ENCODE measurements at regions not wholly inside any gene's neighbourhood (a gene's known extent, or its start where the extent isn't known, plus 50 kb on each side); places are given as distances from the start of the nearest gene placed in this dataset.
"Not testable (repeated sequence)": the region's sequence is repeated elsewhere in the genome, so short reads cannot be mapped to it uniquely, and the experiment has no call there.

DNA sequence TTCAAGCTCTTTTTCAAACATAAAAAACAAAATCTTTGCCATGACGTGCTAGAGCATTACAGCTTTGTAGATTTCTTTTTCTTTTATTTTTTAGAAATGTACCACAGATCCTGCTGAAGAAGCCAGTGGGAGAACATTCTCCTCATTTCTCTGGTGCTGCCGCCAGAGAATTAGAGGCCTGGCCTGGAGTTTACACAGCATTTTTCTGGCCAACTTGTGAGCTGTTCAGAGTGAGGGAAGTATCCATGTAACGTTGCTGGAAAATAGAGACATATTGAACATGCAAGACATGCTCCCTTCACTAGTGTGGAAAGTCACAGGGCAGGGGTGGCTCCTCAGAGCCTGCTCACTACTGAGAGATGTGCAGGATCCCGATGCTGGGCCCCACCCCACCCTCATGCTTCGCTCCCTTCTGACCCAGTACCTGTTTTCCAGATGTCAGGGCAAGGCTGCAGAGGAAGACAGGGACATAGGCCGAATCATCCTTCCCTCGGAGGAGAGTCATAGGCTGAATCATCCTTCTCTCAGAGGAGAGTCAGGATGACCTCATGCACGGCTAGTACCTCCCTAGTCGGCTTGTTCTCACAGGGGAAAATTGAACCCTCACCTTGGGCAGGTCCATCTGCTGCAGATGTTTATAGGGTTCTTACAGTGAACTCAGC, 298.5 kb downstream of the INSIG2 start:
- DNase-seq (ENCODE audit: low read depth): peak; percentile 70
- H3K4me3 ChIP-seq (ENCODE audit: low read length): no peak overlapping the region
- TF ChIP-seq, protein P1, sequence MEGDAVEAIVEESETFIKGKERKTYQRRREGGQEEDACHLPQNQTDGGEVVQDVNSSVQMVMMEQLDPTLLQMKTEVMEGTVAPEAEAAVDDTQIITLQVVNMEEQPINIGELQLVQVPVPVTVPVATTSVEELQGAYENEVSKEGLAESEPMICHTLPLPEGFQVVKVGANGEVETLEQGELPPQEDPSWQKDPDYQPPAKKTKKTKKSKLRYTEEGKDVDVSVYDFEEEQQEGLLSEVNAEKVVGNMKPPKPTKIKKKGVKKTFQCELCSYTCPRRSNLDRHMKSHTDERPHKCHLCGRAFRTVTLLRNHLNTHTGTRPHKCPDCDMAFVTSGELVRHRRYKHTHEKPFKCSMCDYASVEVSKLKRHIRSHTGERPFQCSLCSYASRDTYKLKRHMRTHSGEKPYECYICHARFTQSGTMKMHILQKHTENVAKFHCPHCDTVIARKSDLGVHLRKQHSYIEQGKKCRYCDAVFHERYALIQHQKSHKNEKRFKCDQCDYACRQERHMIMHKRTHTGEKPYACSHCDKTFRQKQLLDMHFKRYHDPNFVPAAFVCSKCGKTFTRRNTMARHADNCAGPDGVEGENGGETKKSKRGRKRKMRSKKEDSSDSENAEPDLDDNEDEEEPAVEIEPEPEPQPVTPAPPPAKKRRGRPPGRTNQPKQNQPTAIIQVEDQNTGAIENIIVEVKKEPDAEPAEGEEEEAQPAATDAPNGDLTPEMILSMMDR (conservative IDR thresholded peaks at IDR 0.05; ENCODE audit: low read length): no peak

GRCh38 chr2:118380915-118381653, 292.8 kb downstream of the INSIG2 start:
- H3K4me3 ChIP-seq (ENCODE audit: low read length): no peak overlapping the region
- DNase-seq (ENCODE audit: low read depth): peak; percentile 24
- TF ChIP-seq, protein P1 (conservative IDR thresholded peaks at IDR 0.05; ENCODE audit: low read length): no peak

DNA sequence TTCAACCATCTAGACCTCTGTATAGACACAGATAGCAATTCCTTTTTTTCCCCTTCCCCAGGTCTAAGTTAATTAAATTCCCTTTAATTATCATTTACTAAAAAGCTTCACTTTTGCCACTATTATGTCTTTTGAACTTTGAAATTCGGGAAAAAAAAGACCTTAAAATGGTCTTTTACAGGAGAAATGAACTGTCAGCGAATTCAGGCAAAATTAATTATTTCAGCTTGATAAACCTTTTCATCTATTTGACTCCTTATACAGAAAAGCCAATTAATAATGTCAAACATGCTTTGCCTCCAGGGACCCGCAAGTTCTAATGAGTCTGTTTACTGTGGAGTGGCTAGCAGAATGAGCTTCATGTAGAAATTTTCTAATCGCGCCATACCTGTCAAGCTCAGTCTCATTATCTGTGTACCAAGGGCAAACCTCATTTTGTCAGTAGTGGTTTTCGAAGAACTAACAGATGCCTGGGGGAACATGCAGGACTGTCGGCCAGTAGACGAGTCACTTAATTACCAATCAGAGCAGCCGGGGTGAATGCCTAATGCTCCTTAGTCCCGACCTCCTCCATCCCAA, 287.7 kb downstream of the INSIG2 start:
- no peak for DNase-seq (ENCODE audit: low read depth)
- TF ChIP-seq, protein P1 (conservative IDR thresholded peaks at IDR 0.05; ENCODE audit: low read length): no peak
- no peak overlapping the region for H3K4me3 ChIP-seq (ENCODE audit: low read length)

- TF ChIP-seq, protein P1 (conservative IDR thresholded peaks at IDR 0.05; ENCODE audit: low read length): no peak
- DNase-seq (ENCODE audit: low read depth): peak; percentile 48
- H3K4me3 ChIP-seq (ENCODE audit: low read length): no peak overlapping the region
These were observed 286.9 kb downstream of the INSIG2 start for GRCh38 chr2:118374974-118375755.

DNA sequence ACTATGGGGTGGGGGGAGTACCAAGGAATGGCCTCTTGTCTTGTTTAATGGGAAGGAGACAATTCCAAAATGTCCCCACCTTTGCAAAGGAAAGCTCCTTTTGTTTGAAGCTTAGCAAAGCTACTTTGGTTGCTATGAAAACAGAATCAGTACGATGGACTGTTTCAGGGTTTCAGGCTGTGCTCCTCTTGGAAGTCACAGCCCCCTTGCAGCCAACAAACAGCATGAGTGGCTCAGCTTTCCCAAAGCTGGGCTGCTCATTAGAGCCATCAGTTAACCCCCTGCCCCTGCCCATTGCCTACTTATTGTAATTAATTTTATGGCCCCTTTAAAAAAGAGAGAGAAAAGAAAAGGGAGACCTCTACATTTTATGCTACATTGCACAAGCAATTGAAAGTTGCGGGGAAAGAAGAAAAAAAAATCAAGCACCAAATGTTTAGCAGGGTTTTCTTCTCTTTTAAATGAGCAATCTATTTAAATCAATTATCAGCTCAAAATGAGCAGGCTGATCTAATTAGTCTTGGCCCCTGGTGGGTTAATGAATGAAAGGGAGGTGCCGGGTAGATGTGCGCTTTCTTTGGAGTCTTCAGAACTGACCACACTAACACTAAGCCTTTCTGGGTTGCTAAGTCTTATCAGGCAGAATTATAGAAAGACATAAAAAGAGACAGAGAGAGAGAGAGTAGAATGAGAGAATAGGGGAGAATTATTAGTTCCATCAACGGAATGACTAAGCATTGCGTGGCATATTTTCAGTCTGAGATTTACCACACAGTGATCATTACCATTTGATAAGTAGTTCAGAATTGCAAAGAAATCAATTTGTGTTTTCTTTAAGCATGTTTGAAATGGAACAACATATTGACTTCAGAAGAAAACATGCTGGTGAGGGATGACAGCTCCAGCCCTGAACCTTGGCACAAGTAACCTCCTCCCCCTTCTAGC, 284.9 kb downstream of the INSIG2 start:
- H3K4me3 ChIP-seq (ENCODE audit: low read length): no peak overlapping the region
- TF ChIP-seq, protein P1 (conservative IDR thresholded peaks at IDR 0.05; ENCODE audit: low read length): no peak
- DNase-seq (ENCODE audit: low read depth): no peak

DNA sequence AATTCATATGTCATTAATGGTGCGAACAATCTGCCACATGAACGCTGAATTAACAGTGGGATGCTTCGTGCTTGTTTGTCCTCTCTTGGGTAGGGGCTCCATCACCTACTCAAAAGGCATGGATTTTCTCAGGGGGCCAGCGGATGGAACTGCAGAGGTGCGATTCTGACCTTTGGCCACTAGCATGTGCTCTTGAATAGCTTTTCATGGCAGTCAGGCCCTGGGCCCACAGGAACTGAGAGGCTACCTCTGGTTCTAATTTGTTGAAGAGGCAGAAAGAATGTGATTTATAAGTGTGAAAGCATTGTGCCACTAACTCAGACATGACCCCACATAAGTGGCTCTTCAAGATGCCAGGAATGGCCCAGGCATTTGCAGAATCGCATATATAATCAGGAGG, 283.2 kb downstream of the INSIG2 start:
- peak; percentile 76 for DNase-seq (ENCODE audit: low read depth)
- no peak overlapping the region for H3K4me3 ChIP-seq (ENCODE audit: low read length)
- TF ChIP-seq, protein P1 (conservative IDR thresholded peaks at IDR 0.05; ENCODE audit: low read length): peak; percentile 97

GRCh38 chr2:118369521-118369920, 281.2 kb downstream of the INSIG2 start:
- not testable (repeated sequence) for H3K4me3 ChIP-seq (ENCODE audit: low read length); DNase-seq (ENCODE audit: low read depth)
